CD4-positive, alpha-beta T cell treated with Interleukin-4 for 1 hour (primary cell): ENCODE measurements at regions not wholly inside any gene's neighbourhood (a gene's known extent, or its start where the extent isn't known, plus 50 kb on each side); places are given as distances from the start of the nearest gene placed in this dataset.
A peak's percentile ranks its signal among the peaks of the same experiment; 100 is the strongest.

Experiments used
- DNase-seq, 2 donors: peaks; one replicate each; pipeline ENCODE4 v3.0.0-alpha.2; 2020 to 2022

DNA sequence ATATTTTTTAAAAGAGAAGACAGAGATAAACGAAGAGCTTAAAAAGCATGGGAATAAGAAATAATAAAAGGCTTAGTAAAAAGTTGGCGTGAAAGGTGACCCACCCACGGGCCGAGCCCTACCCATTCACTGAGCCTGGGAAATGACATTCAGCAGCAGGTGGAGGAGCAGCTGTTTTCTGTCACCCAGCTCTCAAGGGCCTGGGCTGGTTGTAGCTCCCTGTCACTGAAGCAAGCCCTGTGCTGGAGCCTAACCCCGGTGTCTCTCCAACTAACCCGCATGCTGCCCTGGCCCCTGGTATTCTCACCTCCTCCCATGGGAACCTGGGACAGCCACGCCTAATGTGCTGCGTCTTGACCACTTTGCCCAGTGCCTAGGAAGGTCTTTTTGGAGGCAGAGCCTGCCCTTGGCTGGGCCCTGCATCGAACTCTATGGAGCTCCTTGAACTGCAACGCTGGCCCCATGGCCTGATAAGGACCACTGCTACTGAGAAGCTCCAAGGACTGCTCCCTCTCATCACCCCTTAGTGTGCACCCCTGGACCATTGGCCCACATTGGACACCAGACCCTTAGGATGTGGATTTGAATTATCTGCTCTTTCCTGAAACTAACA is 68.8 kb upstream of the IYD start:
- DNase-seq: no peak

DNA sequence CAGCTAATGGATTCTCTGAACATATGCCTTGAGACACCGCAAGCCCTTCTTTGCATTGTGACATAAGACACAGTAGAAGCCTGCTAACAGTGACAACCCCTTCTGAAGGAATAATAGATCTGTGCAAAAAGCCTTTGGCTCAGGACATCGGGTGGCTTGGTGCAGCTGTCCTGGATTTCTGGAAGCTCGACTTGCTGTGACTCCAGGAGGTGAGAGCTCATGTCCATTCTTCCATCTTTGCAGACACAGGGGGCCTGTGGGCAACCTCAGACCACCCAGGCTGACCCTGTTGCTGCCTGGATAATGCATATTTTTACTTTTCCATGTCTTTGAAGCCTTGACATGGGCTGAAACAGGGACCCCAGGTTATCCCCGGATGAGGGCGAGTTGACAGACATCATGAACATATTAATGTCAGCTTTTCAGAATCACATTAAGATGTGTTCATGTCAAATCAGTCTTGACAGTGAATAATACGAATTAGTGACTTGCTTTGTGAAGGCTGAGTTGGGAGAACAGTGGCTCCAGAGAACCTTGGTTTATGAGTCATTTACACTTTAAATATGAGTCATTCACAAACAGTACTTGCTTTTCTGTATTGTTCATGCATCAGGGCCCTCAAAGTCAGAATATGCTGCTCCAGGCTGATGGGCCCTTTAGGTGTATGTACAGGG is 66.8 kb upstream of the IYD start:
- DNase-seq: no peak

DNA sequence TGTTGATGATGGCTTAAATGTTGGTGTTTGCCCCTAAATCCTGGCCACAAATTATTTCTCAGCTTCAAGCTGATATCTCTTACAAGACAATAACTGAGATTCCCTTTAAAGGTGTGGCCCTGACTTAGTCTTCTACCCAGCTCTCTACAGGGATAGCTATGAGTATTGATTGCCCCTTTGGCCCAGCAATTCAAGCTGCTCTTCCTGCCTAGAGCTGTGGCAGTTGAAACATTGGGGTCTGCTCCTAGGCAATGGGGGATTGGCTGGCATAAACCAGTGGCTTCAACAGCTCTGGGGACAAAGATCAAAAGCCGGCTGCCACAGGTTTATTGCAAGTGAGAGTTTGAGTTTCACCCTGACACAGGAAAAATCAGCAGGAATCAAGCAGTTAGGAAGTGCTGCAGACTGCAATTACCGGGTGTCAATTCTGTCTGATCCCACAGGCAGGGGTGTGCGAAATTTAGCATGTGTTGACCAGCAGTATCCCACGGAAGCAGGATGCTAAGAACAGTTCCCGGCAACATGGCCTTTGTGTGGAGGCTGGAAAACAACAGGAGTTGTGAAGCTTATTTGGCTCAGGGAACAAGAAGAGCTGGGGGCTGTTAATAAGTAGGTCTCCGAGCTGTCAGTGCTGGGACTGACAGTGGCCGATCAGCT is 66.2 kb upstream of the IYD start:
- no peak for DNase-seq

DNA sequence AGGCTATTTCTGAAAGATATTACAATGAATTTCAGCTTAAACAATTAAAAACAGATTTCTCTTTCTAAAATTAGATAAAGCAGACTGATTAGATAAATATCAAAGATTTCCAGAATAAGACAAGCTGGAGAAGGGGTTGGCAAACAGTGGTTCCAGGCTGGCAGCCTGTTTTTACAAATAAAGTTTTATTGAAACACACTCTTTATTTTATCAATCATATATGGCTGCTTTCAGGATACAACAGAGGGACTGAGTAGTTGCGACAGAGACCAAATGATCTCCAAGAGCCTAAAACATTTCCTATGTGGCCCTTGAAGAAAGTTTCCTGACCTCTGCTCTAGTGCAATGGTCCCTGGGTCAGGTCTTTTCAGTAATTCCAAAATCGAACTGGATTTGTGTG is 65.6 kb upstream of the IYD start:
- no peak for DNase-seq

DNA sequence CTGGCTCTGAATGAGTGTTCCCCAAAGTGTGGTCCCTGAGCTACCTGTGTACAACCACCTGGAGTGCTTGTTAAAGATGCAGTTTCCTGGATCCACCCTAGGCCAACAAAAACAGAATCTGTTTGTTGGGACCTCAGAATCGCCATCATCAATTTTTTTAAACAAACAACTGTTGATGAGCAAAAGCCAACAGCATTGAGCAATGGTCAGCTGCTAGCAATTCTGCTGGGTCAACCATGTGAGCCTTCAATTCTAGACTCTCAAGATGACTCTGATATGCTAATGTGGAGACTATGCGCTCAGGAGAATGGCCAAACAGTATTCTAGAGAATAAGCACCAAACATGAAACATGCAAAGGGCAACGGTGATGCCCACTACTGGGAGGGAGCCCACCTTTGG is 64.4 kb upstream of the IYD start:
- no peak for DNase-seq

DNA sequence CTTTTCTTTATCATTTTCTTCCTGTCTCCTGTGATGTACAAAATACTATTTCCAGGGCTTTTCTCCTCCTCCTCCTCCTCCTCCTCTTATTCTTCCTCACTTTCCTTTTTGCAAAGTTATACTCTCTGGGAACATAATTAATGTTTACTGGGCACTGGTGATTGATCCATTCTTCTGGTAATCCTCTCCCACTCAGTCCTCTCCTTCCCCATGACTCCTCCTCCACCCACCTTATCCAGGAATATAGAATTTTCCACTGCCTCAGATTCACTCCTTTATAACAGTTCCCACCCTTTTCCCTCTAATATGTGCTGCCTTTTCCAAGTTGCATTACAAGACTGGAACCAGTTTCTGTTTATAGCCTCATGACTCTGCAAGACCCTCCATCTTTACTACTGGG is 62.5 kb upstream of the IYD start:
- DNase-seq: no peak

DNA sequence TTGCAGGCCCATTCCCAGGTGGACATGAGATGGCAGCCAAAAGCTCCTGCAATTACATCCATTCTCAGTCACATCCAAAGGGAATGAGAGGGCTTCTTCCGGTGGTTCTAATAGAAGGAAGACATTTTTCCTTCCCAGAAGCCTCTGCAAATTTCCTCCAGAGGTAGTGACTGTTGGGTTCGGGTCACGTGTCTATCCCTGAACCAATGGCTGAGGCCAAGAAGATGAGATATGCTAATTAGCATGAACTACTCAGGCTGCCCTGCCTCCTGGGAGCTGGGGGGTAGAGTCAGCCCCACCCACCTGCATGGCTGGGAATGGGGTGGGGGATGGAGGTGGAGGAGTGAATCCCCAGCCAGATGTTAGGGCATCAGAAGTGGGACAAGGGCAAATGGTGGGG is 61.3 kb upstream of the IYD start:
- DNase-seq: no peak

DNA sequence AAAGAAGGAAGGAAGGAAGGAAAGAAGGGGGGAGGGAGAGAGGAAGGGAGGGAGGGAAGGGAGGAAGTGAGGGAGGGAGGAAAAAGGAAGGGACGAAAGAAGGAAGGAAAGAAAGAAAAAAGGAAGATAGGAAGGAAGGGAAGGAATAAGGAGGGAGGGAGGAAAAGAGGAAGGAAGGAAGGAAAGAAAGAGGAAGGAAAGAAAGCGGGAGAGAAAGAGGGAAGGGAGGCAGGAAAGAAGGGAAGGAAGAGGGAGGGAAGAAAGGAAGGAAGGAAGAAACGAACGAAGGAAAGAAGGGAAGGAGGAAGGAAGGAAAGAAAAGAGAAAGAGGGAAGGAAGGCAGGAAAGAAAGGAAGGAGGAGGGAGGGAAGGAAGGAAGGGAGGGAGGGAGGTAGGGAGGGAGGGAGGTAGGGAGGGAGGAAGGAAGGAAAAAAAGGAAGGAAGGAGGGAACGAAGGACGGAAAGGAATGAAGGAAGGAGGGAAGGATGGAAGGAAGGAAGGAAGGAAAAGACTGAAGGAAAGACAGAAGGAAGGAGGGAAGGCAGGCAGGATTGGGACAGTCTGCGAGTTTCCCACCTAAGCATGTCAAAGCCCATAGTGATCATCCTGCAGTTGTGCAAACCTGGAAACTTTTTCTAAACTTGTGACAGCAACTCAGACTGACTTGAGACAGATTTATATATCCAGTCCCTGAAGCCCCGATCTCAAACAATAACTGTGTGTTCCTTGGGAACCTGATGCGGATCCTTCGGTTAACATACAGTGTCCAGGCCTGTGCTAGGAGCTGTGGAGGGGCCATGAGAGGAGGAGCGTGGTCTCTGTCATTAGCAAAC is 59.8 kb upstream of the IYD start:
- DNase-seq: no peak

DNA sequence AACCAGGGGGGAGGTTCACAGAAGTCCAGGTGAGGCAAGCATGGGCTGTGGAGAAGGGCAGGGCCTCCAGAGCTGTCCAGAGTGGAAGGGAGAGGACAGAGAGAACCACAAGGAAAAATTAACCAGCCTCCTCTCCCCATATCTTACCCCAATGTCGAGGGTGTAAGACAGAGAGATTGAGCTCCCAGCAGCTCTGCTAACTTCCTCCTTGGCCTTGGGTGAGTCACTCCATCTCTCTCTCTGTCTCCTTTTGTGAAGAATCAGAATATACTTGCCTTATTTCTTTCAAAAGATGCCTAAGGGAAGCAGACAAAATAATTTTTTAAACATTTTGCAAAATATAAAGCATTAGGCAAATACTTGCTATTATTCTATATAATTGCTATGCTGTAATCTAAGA is 58.3 kb upstream of the IYD start:
- peak in 1 of 2 donors; percentile 19 for DNase-seq

DNA sequence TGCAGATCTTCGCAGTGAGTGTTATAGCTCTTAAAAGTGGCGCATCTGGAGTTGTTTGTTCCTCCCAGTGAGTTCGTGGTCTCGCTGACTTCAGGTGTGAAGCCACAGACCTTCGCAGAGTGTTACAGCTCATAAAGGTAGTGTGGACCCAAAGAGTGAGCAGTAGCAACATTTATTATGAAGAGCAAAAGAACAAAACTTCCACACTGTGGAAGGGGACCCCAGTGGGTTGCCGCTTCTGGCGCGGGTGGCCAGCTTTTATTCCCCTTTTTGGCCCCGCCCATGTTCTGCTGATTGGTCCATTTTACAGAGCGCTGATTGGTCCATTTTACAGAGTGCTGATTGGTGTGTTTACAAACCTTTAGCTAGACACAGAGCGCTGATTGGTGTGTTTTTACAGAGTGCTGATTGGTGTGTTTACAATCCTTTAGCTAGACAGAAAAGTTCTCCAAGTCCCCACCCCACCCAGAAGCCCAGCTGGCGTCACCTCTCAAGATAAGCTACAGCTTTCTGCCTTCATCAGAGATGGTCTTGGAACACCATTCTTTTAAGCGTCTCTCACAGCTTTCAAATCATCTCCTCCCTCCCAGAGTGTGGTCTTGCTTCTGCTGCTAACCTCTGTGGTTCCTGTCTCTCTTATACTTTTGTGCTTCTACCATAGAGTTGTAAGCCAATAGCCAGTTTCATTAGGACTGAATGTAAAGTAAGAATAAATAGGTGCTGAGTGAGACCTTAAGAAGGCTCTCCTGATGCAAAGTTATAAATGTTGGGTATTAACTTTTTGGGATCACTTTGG is 57.5 kb upstream of the IYD start:
- DNase-seq: peak; percentile 37 to 63

DNA sequence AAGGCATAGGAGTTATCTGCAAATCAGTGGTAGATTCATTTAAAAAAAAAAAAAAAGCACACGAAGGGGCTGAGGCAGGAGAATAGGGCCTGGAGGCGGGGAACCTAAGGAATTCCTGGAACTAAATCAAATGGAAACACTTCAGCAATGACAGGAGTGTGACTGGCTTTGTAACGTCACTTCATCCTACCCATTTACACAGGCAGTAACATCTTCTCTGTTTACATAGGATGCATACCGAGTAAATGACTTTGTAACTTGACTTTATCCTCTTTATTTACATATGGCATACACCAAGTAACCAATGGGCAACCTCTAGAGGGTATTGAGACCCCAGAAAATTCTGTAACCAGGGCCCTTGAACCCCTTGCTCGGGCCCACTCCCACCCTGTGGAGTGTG is 56.4 kb upstream of the IYD start:
- DNase-seq: no peak

DNA sequence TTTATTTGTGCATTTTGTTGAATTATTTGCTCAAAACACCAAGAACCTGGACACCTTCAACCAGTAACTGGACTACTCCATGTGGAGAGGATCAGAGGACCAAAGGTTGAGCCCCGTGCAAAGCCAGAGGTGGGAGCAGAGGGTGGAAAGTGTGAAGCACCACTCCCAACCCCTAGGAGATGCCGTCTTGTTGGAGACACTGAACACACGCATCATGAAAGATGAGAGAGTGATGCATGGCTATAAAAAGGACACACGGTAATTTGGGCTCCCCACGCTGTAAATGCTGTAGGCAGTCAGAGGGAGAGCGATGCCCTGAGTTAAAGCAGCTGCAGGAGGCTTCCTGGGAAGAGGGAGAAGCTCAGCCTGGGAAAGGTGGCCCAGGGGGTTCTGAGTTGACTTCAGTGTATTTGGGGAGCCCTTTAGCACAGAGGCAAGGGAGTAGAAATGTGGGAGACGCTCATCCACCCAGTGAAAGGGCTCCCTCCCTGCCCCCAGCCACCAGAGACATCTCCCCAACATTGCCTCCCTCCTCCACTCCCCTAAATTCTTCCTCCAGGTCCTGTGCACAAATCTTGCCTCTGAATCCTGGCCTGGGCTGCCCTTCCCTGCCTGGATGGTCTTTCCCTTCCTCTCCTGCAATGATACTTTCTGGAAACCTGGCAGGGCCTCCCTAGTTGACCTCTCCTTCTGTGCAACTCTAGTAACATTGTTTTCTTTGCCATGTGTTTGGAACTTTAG is 55.8 kb upstream of the IYD start:
- DNase-seq: no peak

DNA sequence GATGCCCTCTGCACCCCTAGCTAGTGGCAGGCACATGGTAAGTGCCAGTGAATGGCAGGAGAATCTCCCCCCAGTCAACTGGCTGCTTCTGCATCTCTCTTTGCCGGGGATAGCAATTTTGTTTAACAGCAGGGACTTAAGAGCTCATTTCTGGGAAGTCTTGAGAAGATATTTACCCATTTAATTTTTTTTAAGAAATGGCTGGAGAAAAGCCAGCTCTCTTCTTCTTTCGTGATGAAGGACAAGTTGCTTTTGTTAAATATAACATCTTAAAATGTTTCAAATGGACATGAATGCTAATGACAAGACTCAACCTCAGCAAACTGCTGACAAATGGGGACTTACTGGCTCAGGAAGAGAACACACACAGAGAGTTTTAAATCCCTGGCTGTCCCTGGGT is 55.0 kb upstream of the IYD start:
- DNase-seq: no peak

DNA sequence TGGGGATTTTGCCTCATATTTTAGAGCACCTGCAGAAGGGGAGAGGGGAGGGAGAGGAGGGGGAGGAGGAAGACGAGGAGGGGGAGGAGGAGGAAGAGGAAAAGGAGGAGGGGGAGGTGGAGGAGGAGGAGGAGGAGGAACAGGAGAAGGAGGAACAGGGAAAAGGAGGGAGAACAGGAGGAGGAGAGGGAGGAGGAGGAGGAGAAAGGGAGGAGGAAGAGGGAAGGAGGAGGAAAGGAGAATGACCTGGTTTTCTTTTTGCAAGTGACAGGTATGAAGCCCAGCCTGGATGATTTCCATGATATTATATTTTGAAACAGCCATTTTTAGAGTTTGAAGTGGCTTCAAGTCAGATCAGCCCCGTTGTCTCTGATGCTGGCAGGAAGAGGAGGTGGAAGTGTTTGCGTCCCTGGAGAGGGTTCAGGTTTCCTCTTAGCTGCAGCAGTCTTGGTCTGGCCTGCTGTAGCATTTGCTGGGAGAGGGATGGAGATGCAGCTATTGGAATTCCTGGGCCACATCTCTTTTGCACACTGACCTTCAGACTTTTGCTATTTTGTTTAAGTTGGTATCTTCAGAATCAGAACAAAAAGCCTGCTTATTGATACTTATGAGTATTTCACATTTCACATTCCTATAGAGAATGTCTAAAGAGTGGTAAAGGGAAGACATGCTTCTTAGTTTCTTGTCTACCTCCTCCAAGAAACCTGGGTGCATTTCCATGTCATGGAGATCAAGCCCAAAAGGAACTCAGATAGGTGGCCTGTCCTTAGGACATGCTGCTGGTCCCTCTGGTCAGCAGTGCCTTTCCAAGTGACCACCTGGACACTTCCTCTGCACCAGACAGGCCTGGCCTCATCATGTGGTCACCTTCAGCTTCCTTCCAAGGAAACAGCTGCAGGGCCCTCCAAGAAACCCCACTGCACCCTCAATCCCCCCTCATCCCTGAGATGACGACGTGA is 54.3 kb upstream of the IYD start:
- DNase-seq: no peak

DNA sequence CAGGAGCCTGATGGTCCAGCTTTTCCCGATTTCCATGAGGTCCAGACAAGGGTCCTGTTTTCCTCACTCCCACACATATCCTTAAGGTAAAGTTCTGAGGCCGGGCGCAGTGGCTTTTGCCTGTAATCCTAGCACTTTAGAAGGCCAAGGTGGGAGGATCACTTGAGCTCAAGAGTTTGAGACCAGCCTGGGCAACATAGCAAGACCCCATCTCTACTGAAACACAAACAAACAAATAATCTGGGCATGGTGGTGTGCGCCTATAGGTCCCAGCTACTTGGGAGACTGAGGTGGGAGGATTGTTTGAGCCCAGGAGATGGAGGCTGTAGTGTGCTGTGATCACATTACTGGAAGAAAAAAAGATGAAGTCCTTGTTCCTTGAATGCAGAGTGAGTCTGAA is 53.2 kb upstream of the IYD start:
- no peak for DNase-seq

DNA sequence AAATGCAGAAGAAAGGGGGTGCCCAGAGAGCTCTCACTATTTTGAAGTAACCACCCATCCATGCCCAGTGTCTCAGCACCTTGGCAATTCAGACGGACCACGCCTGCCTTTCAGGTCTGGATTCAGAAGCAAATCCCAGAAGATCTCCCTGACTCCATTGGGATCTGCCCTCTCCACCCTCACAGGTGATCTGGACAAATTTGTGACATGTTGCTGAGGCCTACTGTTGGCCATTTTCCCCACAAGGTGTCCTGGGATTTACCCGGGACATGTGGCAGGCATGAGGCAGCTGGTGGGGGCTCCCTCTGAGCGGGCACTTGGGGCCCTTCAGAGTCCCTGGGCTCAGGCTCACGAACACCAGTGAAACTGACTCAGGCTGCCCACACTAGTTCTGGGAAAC is 51.9 kb upstream of the IYD start:
- DNase-seq: no peak
